ENCODE measurements at regions not wholly inside any gene's neighbourhood (a gene's known extent, or its start where the extent isn't known, plus 50 kb on each side); places are given as distances from the start of the nearest gene placed in this dataset.

DNA sequence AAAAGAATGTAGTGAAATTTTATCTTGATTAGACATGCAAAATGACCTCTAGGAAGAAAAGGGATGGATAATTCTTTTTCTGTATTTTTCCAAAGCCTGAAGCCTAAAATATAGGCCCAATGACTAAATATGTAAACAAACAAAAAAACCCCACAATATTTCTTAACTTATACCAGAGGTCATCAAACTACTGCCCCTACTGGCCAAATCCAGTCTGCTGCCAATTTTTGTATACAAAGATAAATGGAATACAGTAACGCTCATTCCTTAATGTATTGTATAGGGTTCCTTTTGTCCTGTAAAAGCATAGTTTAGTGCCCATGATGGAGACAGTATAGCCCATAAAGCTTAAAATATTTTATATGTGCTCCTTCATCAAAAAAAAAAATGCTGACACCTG lies 145.7 kb upstream of the ALG10 start:
- TF ChIP-seq, protein P1, sequence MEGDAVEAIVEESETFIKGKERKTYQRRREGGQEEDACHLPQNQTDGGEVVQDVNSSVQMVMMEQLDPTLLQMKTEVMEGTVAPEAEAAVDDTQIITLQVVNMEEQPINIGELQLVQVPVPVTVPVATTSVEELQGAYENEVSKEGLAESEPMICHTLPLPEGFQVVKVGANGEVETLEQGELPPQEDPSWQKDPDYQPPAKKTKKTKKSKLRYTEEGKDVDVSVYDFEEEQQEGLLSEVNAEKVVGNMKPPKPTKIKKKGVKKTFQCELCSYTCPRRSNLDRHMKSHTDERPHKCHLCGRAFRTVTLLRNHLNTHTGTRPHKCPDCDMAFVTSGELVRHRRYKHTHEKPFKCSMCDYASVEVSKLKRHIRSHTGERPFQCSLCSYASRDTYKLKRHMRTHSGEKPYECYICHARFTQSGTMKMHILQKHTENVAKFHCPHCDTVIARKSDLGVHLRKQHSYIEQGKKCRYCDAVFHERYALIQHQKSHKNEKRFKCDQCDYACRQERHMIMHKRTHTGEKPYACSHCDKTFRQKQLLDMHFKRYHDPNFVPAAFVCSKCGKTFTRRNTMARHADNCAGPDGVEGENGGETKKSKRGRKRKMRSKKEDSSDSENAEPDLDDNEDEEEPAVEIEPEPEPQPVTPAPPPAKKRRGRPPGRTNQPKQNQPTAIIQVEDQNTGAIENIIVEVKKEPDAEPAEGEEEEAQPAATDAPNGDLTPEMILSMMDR (IDR thresholded peaks at IDR 0.05), result no peak
- TF ChIP-seq POLR2A (IDR thresholded peaks at IDR 0.05) (no peak), EP300 (IDR thresholded peaks at IDR 0.05) (no peak)
